ENCODE measurements at regions not wholly inside any gene's neighbourhood (a gene's known extent, or its start where the extent isn't known, plus 50 kb on each side); places are given as distances from the start of the nearest gene placed in this dataset.
A peak's percentile ranks its signal among the peaks of the same experiment; 100 is the strongest.

DNA sequence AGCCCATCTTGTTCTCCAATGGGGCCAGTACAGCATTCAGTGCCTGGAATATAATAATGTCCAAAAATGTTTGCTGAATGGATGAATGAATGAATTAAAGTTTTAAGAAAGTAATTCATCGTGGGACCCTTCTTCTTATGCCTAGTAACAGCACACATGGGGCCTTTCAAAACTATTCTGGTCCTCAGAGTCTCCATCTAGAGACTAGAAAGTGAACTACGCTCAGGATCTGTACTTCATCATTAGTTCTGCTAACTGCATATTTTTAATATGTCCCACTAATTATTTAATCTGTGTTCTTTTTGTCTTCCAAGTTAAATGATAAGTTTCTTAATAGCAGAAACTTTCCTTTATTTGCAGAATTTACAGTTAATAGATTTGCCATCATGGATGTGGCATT is 172.5 kb downstream of the SMAD2 start:
- no peak overlapping the region for H3K27ac ChIP-seq (ENCODE audit: low read depth, low read length, severe bottlenecking)
- H3K36me3 ChIP-seq (ENCODE audit: control insufficient read depth, insufficient read depth, low read length), result no peaks in the 10 kb centered on the region
- no peak overlapping the region for H3K4me3 ChIP-seq (ENCODE audit: extremely low read depth, insufficient read depth, low read length, poor library complexity, severe bottlenecking)
- H3K4me1 ChIP-seq (ENCODE audit: control insufficient read depth, insufficient read depth, low read length, poor library complexity, severe bottlenecking), result no peaks in the 10 kb centered on the region
- WGBS, 2 experiments (ENCODE audit: insufficient coverage in 2 of 2), result 60% methylated on average over 2 of the region's 2 CpGs; no CpG with 5 or more reads in 1 of the 2 experiments
- H3K9me3 ChIP-seq (ENCODE audit: control insufficient read depth, low read length), result no peaks in the 10 kb centered on the region

- no peaks in the 10 kb centered on the region for H3K4me1 ChIP-seq (ENCODE audit: control insufficient read depth, insufficient read depth, low read length, poor library complexity, severe bottlenecking)
- no peaks in the 10 kb centered on the region for H3K9me3 ChIP-seq (ENCODE audit: control insufficient read depth, low read length)
- H3K4me3 ChIP-seq (ENCODE audit: extremely low read depth, insufficient read depth, low read length, poor library complexity, severe bottlenecking), result no peak overlapping the region
- H3K27ac ChIP-seq (ENCODE audit: low read depth, low read length, severe bottlenecking), result no peak overlapping the region
- WGBS, 2 experiments (ENCODE audit: insufficient coverage in 2 of 2), result 20 to 22% methylated on average over 7 to 9 of the region's 9 CpGs
- no peaks in the 10 kb centered on the region for H3K36me3 ChIP-seq (ENCODE audit: control insufficient read depth, insufficient read depth, low read length)
These were observed 174.0 kb downstream of the SMAD2 start for GRCh38 chr18:47756364-47757016.

DNA sequence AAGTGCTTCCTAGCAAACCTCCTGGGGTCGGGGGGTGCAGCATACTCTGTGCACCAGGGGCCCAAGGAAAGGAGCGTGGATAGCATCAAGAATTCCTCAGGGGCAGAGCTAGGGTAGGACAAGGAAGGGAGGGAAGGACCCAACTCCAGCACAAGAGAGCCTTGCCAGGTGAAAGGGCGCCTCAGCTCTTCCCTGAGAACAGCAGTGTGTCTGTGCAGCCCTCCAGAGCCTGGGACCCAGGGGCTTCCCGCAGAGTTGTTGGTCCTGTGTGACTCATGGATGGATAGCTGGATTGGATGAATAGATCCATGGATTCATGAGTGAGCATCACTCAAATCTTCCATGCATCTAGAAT is 175.4 kb downstream of the SMAD2 start:
- 92 to 95% methylated on average over 2 to 3 of the region's 4 CpGs for WGBS, 2 experiments (ENCODE audit: insufficient coverage in 2 of 2)

GRCh38 chr18:47754311-47755101 is 176.0 kb downstream of the SMAD2 start:
- WGBS, 2 experiments (ENCODE audit: insufficient coverage in 2 of 2), result 30 to 87% methylated on average over 9 to 12 of the region's 29 CpGs

More for the DNA sequence above, 175.4 kb downstream of the SMAD2 start:
- H3K27ac ChIP-seq (ENCODE audit: low read depth, low read length, severe bottlenecking), result no peak overlapping the region
- H3K4me3 ChIP-seq (ENCODE audit: extremely low read depth, insufficient read depth, low read length, poor library complexity, severe bottlenecking), result no peak overlapping the region
- H3K36me3 ChIP-seq (ENCODE audit: control insufficient read depth, insufficient read depth, low read length), result no peaks in the 10 kb centered on the region
- no peaks in the 10 kb centered on the region for H3K9me3 ChIP-seq (ENCODE audit: control insufficient read depth, low read length)
- H3K4me1 ChIP-seq (ENCODE audit: control insufficient read depth, insufficient read depth, low read length, poor library complexity, severe bottlenecking), result no peaks in the 10 kb centered on the region

GRCh38 chr18:47752796-47753645 is 177.4 kb downstream of the SMAD2 start:
- peaks cover 5% of the 10 kb centered on the region for H3K9me3 ChIP-seq (ENCODE audit: control insufficient read depth, low read length)
- H3K36me3 ChIP-seq (ENCODE audit: control insufficient read depth, insufficient read depth, low read length), result no peaks in the 10 kb centered on the region
- H3K27ac ChIP-seq (ENCODE audit: low read depth, low read length, severe bottlenecking), result no peak overlapping the region
- 90% methylated on average over 8 of the region's 10 CpGs for WGBS, 2 experiments (ENCODE audit: insufficient coverage in 2 of 2)
- no peaks in the 10 kb centered on the region for H3K4me1 ChIP-seq (ENCODE audit: control insufficient read depth, insufficient read depth, low read length, poor library complexity, severe bottlenecking)
- no peak overlapping the region for H3K4me3 ChIP-seq (ENCODE audit: extremely low read depth, insufficient read depth, low read length, poor library complexity, severe bottlenecking)

More at GRCh38 chr18:47754311-47755101, 176.0 kb downstream of the SMAD2 start:
- Histone ChIP-seq H3K4me1 (ENCODE audit: control insufficient read depth, insufficient read depth, low read length, poor library complexity, severe bottlenecking) (no peaks in the 10 kb centered on the region), H3K9me3 (ENCODE audit: control insufficient read depth, low read length) (no peaks in the 10 kb centered on the region), H3K4me3 (ENCODE audit: extremely low read depth, insufficient read depth, low read length, poor library complexity, severe bottlenecking) (no peak overlapping the region), H3K27ac (ENCODE audit: low read depth, low read length, severe bottlenecking) (no peak overlapping the region), H3K36me3 (ENCODE audit: control insufficient read depth, insufficient read depth, low read length) (no peaks in the 10 kb centered on the region)

- no peaks in the 10 kb centered on the region for H3K36me3 ChIP-seq (ENCODE audit: control insufficient read depth, insufficient read depth, low read length)
- peaks cover 5% of the 10 kb centered on the region for H3K9me3 ChIP-seq (ENCODE audit: control insufficient read depth, low read length)
- no peaks in the 10 kb centered on the region for H3K4me1 ChIP-seq (ENCODE audit: control insufficient read depth, insufficient read depth, low read length, poor library complexity, severe bottlenecking)
- 86 to 92% methylated on average over 2 to 4 of the region's 8 CpGs for WGBS, 2 experiments (ENCODE audit: insufficient coverage in 2 of 2)
- H3K4me3 ChIP-seq (ENCODE audit: extremely low read depth, insufficient read depth, low read length, poor library complexity, severe bottlenecking), result no peak overlapping the region
- H3K27ac ChIP-seq (ENCODE audit: low read depth, low read length, severe bottlenecking), result no peak overlapping the region
These were observed 179.5 kb downstream of the SMAD2 start for GRCh38 chr18:47750889-47751423.

- no peaks in the 10 kb centered on the region for H3K36me3 ChIP-seq (ENCODE audit: control insufficient read depth, insufficient read depth, low read length)
- no peaks in the 10 kb centered on the region for H3K4me1 ChIP-seq (ENCODE audit: control insufficient read depth, insufficient read depth, low read length, poor library complexity, severe bottlenecking)
- H3K27ac ChIP-seq (ENCODE audit: low read depth, low read length, severe bottlenecking), result no peak overlapping the region
- no peak overlapping the region for H3K4me3 ChIP-seq (ENCODE audit: extremely low read depth, insufficient read depth, low read length, poor library complexity, severe bottlenecking)
- peaks cover 5% of the 10 kb centered on the region for H3K9me3 ChIP-seq (ENCODE audit: control insufficient read depth, low read length)
- WGBS, 2 experiments (ENCODE audit: insufficient coverage in 2 of 2), result 91 to 97% methylated on average over 7 of the region's 7 CpGs
These were observed 180.9 kb downstream of the SMAD2 start for GRCh38 chr18:47749600-47749973.

DNA sequence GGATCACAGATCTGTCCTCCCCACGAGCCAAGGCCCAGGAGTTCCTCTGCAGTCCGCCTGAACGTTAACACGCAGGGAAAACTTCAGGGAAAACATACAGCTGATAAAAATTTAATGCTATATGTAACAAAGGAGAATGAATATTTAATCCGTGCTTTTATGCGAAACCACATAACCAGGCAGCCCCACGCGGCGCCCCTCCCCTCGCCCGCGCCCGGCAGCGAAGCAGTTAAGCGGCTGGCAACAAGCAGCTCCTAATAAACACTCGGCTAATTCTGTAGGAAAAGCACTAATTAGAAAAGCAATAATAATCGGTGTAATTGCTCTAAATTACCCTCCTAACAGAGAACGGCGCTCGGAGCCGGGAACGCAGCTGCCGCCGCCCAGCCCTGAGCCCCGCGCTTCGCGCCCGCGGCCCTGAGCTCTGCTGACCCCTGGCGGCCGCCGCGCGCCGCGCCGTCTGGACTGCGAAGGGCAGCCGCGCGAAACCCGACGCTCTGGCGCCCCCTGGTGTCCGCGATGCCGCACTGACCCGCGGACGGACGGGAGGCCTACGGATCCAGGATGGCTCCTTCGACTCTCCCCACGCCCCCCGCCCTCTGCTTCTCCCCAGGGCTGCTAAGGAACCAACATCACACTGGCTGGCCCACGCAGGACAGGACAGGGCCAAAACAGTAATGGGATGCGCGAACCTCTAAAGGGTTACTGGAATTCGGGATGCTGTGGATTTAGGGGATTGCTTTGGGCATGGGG is 181.4 kb downstream of the SMAD2 start:
- Histone ChIP-seq H3K4me3 (ENCODE audit: extremely low read depth, insufficient read depth, low read length, poor library complexity, severe bottlenecking) (peak overlapping the region; percentile 16), H3K4me1 (ENCODE audit: control insufficient read depth, insufficient read depth, low read length, poor library complexity, severe bottlenecking) (no peaks in the 10 kb centered on the region), H3K9me3 (ENCODE audit: control insufficient read depth, low read length) (peaks cover 5% of the 10 kb centered on the region), H3K36me3 (ENCODE audit: control insufficient read depth, insufficient read depth, low read length) (no peaks in the 10 kb centered on the region), H3K27ac (ENCODE audit: low read depth, low read length, severe bottlenecking) (no peak overlapping the region)
- 12% methylated on average over 29 to 54 of the region's 60 CpGs for WGBS, 2 experiments (ENCODE audit: insufficient coverage in 2 of 2)

DNA sequence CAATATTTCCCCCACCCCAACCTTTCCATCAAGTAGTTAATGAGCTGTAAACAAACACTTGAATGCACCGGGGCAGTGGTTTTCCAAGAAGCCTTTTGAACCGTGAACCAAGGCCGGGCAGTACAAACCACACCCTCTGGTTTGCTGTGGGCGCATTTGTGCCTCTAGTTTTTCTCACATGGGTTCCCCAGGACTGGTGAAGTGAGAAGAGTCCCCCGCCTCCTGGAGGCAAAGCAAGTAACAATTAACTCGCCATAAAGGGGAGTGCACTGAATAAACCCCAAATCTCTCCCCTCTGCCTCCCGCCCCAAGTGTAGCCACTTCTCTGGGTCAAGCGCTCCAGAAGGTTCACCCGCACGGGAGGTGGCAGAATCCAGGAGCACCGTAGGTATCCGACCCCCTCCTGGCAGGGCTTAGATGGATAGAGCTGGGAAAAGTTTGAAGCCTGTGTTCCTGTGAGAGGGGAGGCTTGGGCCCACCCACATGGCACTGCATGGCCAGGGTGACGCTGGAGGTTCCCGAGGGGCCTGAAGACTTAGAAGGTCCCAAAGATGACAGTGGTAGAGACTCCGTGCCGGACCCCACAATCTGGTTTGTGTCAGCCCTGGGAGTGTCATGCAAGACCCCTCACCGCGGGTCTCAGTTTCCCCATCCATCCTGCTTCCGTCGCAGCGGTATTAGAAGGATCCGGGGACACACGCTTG is 182.2 kb downstream of the SMAD2 start:
- H3K9me3 ChIP-seq (ENCODE audit: control insufficient read depth, low read length), result peaks cover 5% of the 10 kb centered on the region
- no peaks in the 10 kb centered on the region for H3K4me1 ChIP-seq (ENCODE audit: control insufficient read depth, insufficient read depth, low read length, poor library complexity, severe bottlenecking)
- H3K27ac ChIP-seq (ENCODE audit: low read depth, low read length, severe bottlenecking), result no peak overlapping the region
- WGBS, 2 experiments (ENCODE audit: insufficient coverage in 2 of 2), result 87 to 88% methylated on average over 18 to 21 of the region's 23 CpGs
- no peak overlapping the region for H3K4me3 ChIP-seq (ENCODE audit: extremely low read depth, insufficient read depth, low read length, poor library complexity, severe bottlenecking)
- no peaks in the 10 kb centered on the region for H3K36me3 ChIP-seq (ENCODE audit: control insufficient read depth, insufficient read depth, low read length)
